ENCODE measurements at regions not wholly inside any gene's neighbourhood (a gene's known extent, or its start where the extent isn't known, plus 50 kb on each side); places are given as distances from the start of the nearest gene placed in this dataset.

DNA sequence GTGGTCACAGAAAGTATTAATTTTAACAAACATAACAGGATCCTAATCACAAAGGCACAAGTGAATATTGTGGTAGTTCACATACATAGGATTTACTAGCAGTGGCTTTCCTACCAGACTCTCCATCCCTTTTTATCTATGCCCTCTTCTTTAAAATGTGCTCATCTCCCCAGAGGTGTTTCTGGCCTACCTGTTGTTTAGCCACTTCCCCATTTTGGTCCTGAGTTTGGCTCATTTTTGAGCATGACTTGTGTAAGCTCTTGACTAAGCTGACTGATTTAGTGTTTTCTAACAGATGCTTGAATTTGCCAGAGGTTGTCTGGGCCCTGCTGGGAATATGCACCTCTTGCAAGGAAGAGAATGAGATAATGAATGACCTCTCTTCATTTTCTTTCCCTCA is 517.7 kb upstream of the CLINT1 start:
- TF ChIP-seq, protein P1, sequence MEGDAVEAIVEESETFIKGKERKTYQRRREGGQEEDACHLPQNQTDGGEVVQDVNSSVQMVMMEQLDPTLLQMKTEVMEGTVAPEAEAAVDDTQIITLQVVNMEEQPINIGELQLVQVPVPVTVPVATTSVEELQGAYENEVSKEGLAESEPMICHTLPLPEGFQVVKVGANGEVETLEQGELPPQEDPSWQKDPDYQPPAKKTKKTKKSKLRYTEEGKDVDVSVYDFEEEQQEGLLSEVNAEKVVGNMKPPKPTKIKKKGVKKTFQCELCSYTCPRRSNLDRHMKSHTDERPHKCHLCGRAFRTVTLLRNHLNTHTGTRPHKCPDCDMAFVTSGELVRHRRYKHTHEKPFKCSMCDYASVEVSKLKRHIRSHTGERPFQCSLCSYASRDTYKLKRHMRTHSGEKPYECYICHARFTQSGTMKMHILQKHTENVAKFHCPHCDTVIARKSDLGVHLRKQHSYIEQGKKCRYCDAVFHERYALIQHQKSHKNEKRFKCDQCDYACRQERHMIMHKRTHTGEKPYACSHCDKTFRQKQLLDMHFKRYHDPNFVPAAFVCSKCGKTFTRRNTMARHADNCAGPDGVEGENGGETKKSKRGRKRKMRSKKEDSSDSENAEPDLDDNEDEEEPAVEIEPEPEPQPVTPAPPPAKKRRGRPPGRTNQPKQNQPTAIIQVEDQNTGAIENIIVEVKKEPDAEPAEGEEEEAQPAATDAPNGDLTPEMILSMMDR (IDR thresholded peaks at IDR 0.05), result no peak
- TF ChIP-seq POLR2A (IDR thresholded peaks at IDR 0.05), result no peak
